HG02884 (cell line): ENCODE measurements at regions not wholly inside any gene's neighbourhood (a gene's known extent, or its start where the extent isn't known, plus 50 kb on each side); places are given as distances from the start of the nearest gene placed in this dataset.
"Not testable (repeated sequence)": the region's sequence is repeated elsewhere in the genome, so short reads cannot be mapped to it uniquely, and the experiment has no call there.

Source experiments
- ATAC-seq: cut with Tn5 transposase; IDR thresholded peaks from one replicate; pipeline ENCODE4 v1.9.1; 2021; ENCODE audit warnings: mild to moderate bottlenecking, moderate library complexity; ENCODE audit not compliant: unreplicated experiment

DNA sequence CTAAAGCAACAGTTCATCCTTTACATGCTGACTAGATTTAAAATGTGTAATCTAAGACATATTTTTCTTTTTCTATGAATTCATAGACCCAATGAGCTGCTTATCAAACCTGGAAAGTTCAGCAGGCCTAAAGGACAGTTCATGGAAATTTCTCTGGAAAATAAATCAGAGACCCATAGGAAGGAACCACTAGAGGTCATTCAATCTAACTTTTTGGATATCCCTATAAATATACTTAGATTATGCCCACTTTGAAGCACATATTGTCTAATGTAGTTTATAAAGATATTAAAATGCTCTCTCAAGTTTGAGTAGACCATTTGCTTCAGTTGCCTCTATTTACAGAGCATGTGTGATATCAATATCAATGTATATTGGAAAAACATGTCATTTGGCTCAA lies 473.0 kb downstream of the FAT4 start:
- no peak for ATAC-seq

- ATAC-seq, result no peak
Observed at GRCh38 chr4:125789023-125789422, 474.3 kb downstream of the FAT4 start.

DNA sequence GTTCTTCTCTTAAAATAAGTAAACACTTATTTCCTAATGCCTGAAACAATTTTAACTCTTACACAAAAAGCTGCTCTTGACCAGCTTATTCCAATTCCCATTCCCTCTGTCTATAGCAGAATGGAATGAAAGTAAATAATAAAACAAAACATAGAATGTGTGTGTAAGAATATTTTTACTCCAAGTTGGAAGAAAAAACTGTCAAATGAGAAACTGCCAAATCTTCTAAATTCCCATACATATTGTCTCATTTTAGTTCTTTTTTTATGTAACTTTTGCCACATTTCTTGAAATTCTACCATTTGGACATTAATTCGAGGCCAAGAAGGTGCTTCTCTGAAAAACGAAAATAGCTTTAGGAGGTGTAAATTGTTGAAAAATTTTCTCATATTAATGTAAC lies 477.1 kb downstream of the FAT4 start:
- ATAC-seq, result no peak

DNA sequence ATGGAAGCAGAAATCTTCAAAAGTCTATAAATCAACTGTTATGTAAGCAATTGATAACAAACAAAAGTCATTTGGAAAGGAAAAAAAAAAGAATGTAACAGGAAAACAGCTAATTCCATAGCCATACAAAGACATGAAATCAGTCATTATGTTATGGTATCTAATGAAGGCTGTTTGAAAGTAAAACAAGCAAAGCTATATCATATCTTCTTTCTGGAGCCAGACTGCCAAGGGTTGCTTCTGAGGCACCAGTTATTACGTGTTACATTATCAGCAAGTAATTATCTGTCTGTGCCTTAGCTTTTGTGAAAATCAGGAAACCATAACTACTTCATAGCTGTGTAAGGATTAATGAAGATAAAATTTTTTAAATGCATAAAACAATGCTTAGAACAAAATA lies 480.2 kb downstream of the FAT4 start:
- ATAC-seq, result no peak

DNA sequence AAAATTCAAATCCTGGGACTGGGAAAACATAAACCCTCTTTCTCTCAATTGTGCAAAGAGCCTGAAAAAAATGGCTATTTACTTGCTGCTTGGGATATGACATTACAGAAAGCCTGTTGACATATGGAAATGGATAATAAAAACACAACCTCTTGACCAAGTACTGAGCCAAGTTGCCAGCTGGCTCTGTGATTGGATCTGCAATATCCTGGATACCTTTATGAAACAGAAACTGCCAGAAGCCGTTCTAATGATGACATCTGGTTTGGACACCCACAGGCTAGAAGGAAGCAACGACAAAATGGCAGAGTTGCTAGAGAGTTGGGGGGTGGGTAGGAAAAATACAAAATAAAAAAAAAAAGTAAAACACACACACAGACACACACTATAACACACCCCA lies 481.4 kb downstream of the FAT4 start:
- no peak for ATAC-seq

DNA sequence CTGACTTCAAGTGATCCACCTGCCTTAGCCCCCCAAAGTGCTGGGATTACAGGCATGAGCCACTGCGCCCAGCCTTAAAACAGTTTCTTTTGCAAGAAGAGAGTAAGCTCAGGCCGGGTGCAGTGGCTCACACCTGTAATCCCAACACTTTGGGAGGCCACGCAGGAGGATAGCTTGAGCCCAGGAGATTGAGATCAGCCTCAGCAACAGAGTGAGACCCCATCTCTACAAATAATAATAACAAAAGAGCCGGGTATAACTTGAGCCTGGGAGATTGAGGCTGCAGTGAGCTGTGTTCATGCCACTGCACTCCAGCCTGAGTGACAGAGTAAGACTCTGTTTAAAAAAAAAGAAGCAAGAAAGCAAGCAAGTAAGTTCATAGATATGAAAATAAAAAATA lies 482.9 kb downstream of the FAT4 start:
- not testable (repeated sequence) for ATAC-seq

DNA sequence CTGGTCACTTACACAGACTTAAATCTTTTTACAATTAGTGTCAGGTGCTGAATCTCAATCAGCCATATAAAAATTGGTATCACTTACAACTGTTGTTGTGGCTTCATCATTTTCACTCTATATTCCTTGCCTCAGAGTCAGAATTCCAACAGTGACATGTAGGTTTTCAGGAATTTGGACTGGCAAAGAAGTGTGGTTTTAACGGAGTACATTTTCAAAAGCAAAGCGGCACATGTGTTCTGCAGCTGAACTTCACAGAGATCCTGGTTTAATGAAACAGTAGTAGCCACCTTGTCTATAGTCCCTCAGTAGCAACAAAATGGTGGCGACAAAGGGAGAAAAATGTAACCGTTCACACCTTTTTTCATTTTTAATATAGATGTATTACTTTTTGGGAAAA lies 486.6 kb downstream of the FAT4 start:
- no peak for ATAC-seq

DNA sequence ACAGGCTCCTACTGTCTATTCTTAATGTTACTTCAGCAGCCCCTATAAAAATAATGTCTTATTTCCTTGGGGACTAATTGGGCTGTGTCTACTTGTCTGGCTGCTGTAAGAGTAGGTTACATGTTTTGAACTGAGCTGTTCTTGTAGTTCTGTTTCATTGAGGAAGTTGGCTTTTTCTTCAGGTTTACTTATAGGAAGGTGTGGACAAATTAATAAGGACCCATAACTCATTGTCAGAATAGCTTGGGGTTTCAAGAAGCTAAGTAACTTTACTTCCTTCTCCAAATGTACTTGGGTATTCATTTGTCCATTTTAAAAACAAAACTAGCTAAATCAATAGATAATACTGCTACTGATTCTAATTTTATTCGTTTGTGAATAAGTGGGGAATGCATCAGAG lies 487.2 kb downstream of the FAT4 start:
- ATAC-seq, result no peak

DNA sequence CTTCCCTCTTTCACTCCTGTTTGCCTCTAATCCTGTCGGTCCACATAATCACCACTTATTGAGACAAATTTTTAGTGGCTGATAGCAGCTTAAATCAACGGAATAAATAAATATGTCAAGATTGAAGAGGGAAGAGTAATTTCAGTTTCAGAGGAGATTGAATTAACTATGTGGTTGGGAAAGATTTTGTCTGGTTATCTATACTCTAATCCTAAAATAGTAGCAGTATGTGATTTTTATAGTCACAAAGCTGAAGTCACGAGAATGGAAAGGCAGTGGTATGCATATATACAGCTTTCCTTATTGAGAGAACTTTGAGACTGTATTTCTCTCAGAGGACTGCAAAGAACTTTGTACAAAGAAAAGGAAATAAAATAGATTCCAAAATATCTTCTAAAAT lies 493.3 kb downstream of the FAT4 start:
- no peak for ATAC-seq

GRCh38 chr4:125808570-125808969 lies 493.8 kb downstream of the FAT4 start:
- ATAC-seq, result no peak

- ATAC-seq, result no peak
Observed at GRCh38 chr4:125811892-125812291, 497.1 kb downstream of the FAT4 start.

GRCh38 chr4:125826801-125827695 lies 512.3 kb downstream of the FAT4 start:
- no peak for ATAC-seq

DNA sequence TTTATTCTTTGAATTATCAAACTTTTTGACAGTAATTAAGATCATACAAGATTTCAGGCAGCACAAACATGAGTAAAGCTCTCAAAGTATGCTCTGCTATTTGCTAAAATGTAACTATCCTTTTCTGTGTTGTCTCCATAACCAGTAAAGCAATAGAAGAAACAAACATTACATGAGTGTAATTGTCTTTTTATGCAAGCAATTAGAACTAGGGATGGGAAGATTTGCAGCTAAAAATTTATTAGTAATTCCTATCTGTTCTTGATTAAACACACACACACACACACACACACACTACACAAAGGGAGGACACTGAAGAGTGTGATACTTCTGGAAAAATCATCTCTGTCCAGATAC lies 512.9 kb downstream of the FAT4 start:
- ATAC-seq, result no peak

- ATAC-seq, result no peak
Observed at GRCh38 chr4:125828346-125828745, 513.6 kb downstream of the FAT4 start.

DNA sequence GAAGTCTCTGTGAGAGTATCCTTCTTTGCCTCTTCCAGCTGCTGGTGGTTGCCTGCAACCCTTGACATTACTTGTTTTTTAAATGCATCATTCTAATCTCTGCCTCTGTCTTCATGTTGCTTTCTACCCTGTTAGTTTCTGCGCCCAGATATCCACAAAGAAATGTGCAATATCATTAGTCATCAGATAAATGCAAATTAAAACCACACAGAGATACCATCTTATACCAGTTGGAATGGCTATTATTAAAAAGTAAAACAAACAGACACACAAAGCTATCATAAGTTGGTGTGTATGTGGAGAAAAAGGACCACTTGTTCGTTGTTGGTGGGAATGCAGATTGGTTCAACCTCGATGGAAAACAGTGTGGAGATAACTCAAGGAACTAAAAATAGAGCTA lies 517.4 kb downstream of the FAT4 start:
- no peak for ATAC-seq

DNA sequence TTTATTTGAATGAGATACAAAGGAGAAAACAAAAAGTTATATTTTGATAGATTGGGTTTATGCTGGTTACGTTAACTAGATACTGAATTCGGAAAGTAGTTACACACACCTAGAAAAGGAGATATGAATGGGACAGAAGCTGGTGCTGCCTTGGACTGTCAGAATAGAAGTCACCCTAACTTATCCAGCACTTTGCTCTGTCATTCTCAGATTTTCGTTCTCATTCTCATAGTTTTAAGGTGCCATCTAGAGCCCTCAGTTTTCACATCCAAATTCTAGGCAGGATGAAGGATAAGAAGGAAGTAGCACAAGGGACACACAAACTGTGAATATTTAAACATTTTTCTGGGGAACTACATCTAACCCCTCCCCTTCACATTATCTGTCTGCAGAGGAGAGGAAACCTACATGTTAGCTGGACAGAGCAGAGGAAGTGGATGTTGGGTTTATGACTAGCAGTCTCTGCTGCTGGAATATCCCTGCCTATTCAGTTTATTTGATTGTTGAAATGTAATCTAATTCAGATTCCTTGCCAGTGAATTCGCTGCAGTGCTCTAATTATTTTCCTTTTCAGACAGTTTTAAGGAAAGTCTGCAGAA lies 521.9 kb downstream of the FAT4 start:
- ATAC-seq, result no peak

GRCh38 chr4:125837493-125838201 lies 522.9 kb downstream of the FAT4 start:
- ATAC-seq, result no peak

DNA sequence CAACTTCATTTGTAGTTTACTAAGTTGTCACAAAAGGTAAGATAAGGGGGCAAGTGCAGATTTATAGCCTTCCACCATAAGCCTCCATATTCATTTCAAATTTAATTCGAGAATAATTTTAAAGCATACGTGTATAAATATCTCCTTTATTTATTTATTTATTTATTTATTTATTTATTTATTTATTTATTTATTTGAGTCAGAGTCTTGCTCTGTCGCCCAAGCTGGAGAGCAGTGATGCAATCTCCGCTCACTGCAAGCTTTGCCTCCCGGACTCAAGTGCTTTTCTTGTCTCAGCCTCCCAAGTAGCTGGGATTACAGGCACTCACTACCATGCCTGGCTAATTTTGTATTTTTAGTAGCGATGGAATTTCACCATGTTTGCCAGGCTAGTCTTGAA lies 523.4 kb downstream of the FAT4 start:
- ATAC-seq, result no peak

DNA sequence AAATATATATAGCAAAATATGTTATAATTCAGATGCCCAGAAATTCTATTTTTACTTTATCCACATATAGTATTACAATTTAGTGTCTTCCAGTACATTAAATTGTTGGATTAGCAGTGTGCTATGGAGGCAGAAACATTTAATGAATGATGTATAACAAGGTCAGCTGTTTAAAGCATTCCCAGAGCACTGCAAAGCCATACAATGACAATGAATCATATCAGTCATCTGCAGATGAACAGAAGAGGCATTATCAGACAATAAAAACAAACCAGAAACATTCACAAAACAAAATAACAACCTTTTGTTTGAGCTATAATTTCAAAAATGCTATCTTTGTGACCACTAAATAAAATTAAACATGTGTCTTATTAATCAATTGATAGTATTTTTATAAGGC lies 524.2 kb downstream of the FAT4 start:
- ATAC-seq, result no peak

- ATAC-seq, result no peak
Observed at GRCh38 chr4:125843947-125844346, 529.2 kb downstream of the FAT4 start.

GRCh38 chr4:125847518-125847917 lies 532.8 kb downstream of the FAT4 start:
- ATAC-seq, result no peak

DNA sequence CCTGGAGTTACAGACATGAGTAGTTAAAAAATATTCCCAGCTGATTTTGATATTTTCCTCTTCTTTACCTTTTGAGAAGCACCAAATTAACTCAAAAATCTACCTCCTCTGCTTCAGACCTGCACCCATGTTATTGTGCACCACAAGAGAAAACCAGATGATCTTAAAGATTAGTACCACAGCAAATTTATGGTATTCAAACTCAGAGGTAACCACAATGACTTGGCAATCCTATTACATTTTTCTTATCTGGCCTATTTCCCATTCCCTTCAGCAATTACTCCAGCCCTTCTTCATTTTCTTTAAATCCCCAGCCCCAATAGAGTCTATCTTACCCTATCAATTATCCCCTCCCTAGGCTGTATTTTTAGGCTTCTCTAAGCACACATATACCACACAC lies 535.1 kb downstream of the FAT4 start:
- no peak for ATAC-seq
